Midbrain (tissue), 1 donor: ENCODE measurements at regions not wholly inside any gene's neighbourhood (a gene's known extent, or its start where the extent isn't known, plus 50 kb on each side); places are given as distances from the start of the nearest gene placed in this dataset.
"Not testable (repeated sequence)": the region's sequence is repeated elsewhere in the genome, so short reads cannot be mapped to it uniquely, and the experiment has no call there.

Source experiments
- DNase-seq: peaks from one replicate; lab custom pipeline; 2025; lab: John Stamatoyannopoulos, UW

- no peak for DNase-seq
Observed at GRCh38 chr18:22504251-22505030, 86.7 kb upstream of the CTAGE1 start.

- no peak for DNase-seq
Observed at GRCh38 chr18:22505141-22505591, 87.5 kb upstream of the CTAGE1 start.

GRCh38 chr18:22507055-22507454, 89.3 kb upstream of the CTAGE1 start:
- no peak for DNase-seq

GRCh38 chr18:22509423-22509822, 91.7 kb upstream of the CTAGE1 start:
- DNase-seq: no peak

- DNase-seq: no peak
Observed at GRCh38 chr18:22510697-22511096, 93.0 kb upstream of the CTAGE1 start.

- no peak for DNase-seq
Observed at GRCh38 chr18:22513721-22514481, 96.2 kb upstream of the CTAGE1 start.

GRCh38 chr18:22514655-22515054, 96.9 kb upstream of the CTAGE1 start:
- no peak for DNase-seq

- DNase-seq: no peak
Observed at GRCh38 chr18:22515250-22515649, 97.5 kb upstream of the CTAGE1 start.

- no peak for DNase-seq
Observed at GRCh38 chr18:22517356-22517755, 99.6 kb upstream of the CTAGE1 start.

GRCh38 chr18:22521026-22521707, 103.5 kb upstream of the CTAGE1 start:
- DNase-seq: no peak

GRCh38 chr18:22523481-22523880, 105.8 kb upstream of the CTAGE1 start:
- DNase-seq: no peak

- no peak for DNase-seq
Observed at GRCh38 chr18:22524783-22525182, 107.1 kb upstream of the CTAGE1 start.

GRCh38 chr18:22525313-22525712, 107.6 kb upstream of the CTAGE1 start:
- no peak for DNase-seq

GRCh38 chr18:22525883-22526282, 108.2 kb upstream of the CTAGE1 start:
- DNase-seq: no peak

GRCh38 chr18:22528291-22528690, 110.6 kb upstream of the CTAGE1 start:
- DNase-seq: no peak

GRCh38 chr18:22534706-22535105, 117.0 kb upstream of the CTAGE1 start:
- DNase-seq: not testable (repeated sequence)

- no peak for DNase-seq
Observed at GRCh38 chr18:22536558-22536957, 118.8 kb upstream of the CTAGE1 start.

GRCh38 chr18:22538426-22538825, 120.7 kb upstream of the CTAGE1 start:
- no peak for DNase-seq

- no peak for DNase-seq
Observed at GRCh38 chr18:22539051-22539765, 121.5 kb upstream of the CTAGE1 start.

- DNase-seq: no peak
Observed at GRCh38 chr18:22541232-22541631, 123.5 kb upstream of the CTAGE1 start.

- DNase-seq: no peak
Observed at GRCh38 chr18:22542406-22542835, 124.7 kb upstream of the CTAGE1 start.

GRCh38 chr18:22543769-22544168, 126.1 kb upstream of the CTAGE1 start:
- DNase-seq: no peak
